ENCODE measurements at regions not wholly inside any gene's neighbourhood (a gene's known extent, or its start where the extent isn't known, plus 50 kb on each side); places are given as distances from the start of the nearest gene placed in this dataset.
"Not testable (repeated sequence)": the region's sequence is repeated elsewhere in the genome, so short reads cannot be mapped to it uniquely, and the experiment has no call there.

DNA sequence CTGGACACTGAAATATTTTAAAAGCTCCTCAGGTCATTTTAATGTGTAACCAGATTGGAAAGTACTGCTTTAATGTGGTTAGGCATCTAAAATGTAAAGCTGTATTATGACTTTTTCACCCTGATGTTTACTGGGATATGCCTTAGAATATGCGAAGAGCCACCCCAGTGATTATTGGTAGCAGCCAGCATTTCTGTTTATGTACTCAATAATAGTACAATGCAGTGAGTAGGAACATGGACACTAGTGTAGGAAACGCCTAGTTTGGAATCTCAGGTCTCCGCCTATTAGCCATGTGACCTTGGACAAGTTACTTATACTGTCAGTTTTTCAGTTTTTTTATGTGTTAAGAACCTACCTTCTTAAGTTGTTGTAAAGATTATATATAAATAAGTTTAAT lies 446.0 kb upstream of the PITX2 start:
- TF ChIP-seq EZH2 (IDR thresholded peaks at IDR 0.05; ENCODE audit: borderline replicate concordance, low read depth, low read length, severe bottlenecking), result no peak
- TF ChIP-seq, protein P1, sequence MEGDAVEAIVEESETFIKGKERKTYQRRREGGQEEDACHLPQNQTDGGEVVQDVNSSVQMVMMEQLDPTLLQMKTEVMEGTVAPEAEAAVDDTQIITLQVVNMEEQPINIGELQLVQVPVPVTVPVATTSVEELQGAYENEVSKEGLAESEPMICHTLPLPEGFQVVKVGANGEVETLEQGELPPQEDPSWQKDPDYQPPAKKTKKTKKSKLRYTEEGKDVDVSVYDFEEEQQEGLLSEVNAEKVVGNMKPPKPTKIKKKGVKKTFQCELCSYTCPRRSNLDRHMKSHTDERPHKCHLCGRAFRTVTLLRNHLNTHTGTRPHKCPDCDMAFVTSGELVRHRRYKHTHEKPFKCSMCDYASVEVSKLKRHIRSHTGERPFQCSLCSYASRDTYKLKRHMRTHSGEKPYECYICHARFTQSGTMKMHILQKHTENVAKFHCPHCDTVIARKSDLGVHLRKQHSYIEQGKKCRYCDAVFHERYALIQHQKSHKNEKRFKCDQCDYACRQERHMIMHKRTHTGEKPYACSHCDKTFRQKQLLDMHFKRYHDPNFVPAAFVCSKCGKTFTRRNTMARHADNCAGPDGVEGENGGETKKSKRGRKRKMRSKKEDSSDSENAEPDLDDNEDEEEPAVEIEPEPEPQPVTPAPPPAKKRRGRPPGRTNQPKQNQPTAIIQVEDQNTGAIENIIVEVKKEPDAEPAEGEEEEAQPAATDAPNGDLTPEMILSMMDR (IDR thresholded peaks at IDR 0.05; ENCODE audit: borderline replicate concordance, extremely low read depth, low read length, poor library complexity, severe bottlenecking), result no peak
- Histone ChIP-seq H2AFZ (ENCODE audit: low read depth, low read length) (no peak overlapping the region), H3K9me3 (ENCODE audit: insufficient read depth, low read length, severe bottlenecking) (no peaks in the 10 kb centered on the region), H3K9ac (ENCODE audit: low read depth, low read length) (no peak overlapping the region), H3K79me2 (ENCODE audit: insufficient read depth, low read length) (no peaks in the 10 kb centered on the region), H3K4me3 (ENCODE audit: low read depth in 1 of 2, low read length in 2 of 2) (no peak overlapping the region), H3K4me2 (ENCODE audit: insufficient read depth, low read length) (no peak overlapping the region), H3K4me1 (ENCODE audit: insufficient read depth, low read length) (no peaks in the 10 kb centered on the region), H3K27ac (ENCODE audit: low read length) (no peak overlapping the region), H4K20me1 (ENCODE audit: insufficient read depth, low read length) (no peaks in the 10 kb centered on the region), H3K36me3 (ENCODE audit: insufficient read depth, low read length) (no peaks in the 10 kb centered on the region), H3K27me3 (ENCODE audit: insufficient read depth, low read length, poor library complexity) (no peaks in the 10 kb centered on the region)
- no peak for DNase-seq
- ATAC-seq (ENCODE audit: insufficient read depth, low read depth), result no peak

GRCh38 chr4:111070390-111070789 lies 447.5 kb upstream of the PITX2 start:
- Histone ChIP-seq H3K9me3 (ENCODE audit: insufficient read depth, low read length, severe bottlenecking) (no peaks in the 10 kb centered on the region), H3K4me1 (ENCODE audit: insufficient read depth, low read length) (no peaks in the 10 kb centered on the region), H3K36me3 (ENCODE audit: insufficient read depth, low read length) (no peaks in the 10 kb centered on the region), H3K9ac (ENCODE audit: low read depth, low read length) (no peak overlapping the region), H3K4me3 (ENCODE audit: low read depth in 1 of 2, low read length in 2 of 2) (no peak overlapping the region), H4K20me1 (ENCODE audit: insufficient read depth, low read length) (no peaks in the 10 kb centered on the region), H3K27ac (ENCODE audit: low read length) (no peak overlapping the region), H2AFZ (ENCODE audit: low read depth, low read length) (no peak overlapping the region), H3K27me3 (ENCODE audit: insufficient read depth, low read length, poor library complexity) (no peaks in the 10 kb centered on the region), H3K79me2 (ENCODE audit: insufficient read depth, low read length) (no peaks in the 10 kb centered on the region), H3K4me2 (ENCODE audit: insufficient read depth, low read length) (no peak overlapping the region)
- TF ChIP-seq, protein P1 (IDR thresholded peaks at IDR 0.05; ENCODE audit: borderline replicate concordance, extremely low read depth, low read length, poor library complexity, severe bottlenecking), result no peak
- no peak for TF ChIP-seq EZH2 (IDR thresholded peaks at IDR 0.05; ENCODE audit: borderline replicate concordance, low read depth, low read length, severe bottlenecking)
- no peak for ATAC-seq (ENCODE audit: insufficient read depth, low read depth)
- DNase-seq, result no peak

- no peak for DNase-seq
- Histone ChIP-seq H3K4me3 (ENCODE audit: low read depth in 1 of 2, low read length in 2 of 2) (no peak overlapping the region), H2AFZ (ENCODE audit: low read depth, low read length) (no peak overlapping the region), H3K79me2 (ENCODE audit: insufficient read depth, low read length) (no peaks in the 10 kb centered on the region), H3K9ac (ENCODE audit: low read depth, low read length) (no peak overlapping the region), H4K20me1 (ENCODE audit: insufficient read depth, low read length) (no peaks in the 10 kb centered on the region), H3K27ac (ENCODE audit: low read length) (no peak overlapping the region), H3K36me3 (ENCODE audit: insufficient read depth, low read length) (no peaks in the 10 kb centered on the region), H3K4me2 (ENCODE audit: insufficient read depth, low read length) (no peak overlapping the region), H3K9me3 (ENCODE audit: insufficient read depth, low read length, severe bottlenecking) (no peaks in the 10 kb centered on the region), H3K4me1 (ENCODE audit: insufficient read depth, low read length) (no peaks in the 10 kb centered on the region), H3K27me3 (ENCODE audit: insufficient read depth, low read length, poor library complexity) (no peaks in the 10 kb centered on the region)
- ATAC-seq (ENCODE audit: insufficient read depth, low read depth), result no peak
- TF ChIP-seq, protein P1 (IDR thresholded peaks at IDR 0.05; ENCODE audit: borderline replicate concordance, extremely low read depth, low read length, poor library complexity, severe bottlenecking), result no peak
- TF ChIP-seq EZH2 (IDR thresholded peaks at IDR 0.05; ENCODE audit: borderline replicate concordance, low read depth, low read length, severe bottlenecking), result no peak
These were observed 451.7 kb upstream of the PITX2 start for GRCh38 chr4:111074523-111075114.

DNA sequence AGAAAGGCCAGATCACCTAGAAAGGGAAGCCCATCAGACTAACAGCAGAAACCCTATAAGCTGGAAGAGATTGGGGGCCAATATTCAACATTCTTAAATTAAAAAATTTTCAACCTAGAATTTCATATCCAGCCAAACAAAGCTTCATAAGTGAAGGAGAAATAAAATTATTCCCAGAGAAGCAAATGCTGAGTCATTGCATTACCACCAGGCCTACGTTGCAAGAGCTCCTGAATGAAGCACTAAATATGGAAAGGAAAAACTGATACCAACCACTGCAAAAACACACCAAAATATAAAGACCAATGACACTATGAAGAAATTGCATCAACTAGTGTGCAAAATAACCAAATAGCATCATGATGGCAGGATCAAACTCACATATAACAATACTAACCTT lies 453.4 kb upstream of the PITX2 start:
- H3K9ac ChIP-seq (ENCODE audit: low read depth, low read length); ATAC-seq (ENCODE audit: insufficient read depth, low read depth); H3K4me1 ChIP-seq (ENCODE audit: insufficient read depth, low read length); DNase-seq; H3K27ac ChIP-seq (ENCODE audit: low read length); H3K9me3 ChIP-seq (ENCODE audit: insufficient read depth, low read length, severe bottlenecking); H4K20me1 ChIP-seq (ENCODE audit: insufficient read depth, low read length); H3K4me2 ChIP-seq (ENCODE audit: insufficient read depth, low read length); H3K27me3 ChIP-seq (ENCODE audit: insufficient read depth, low read length, poor library complexity); H3K79me2 ChIP-seq (ENCODE audit: insufficient read depth, low read length); H3K4me3 ChIP-seq (ENCODE audit: low read depth in 1 of 2, low read length in 2 of 2); H2AFZ ChIP-seq (ENCODE audit: low read depth, low read length); H3K36me3 ChIP-seq (ENCODE audit: insufficient read depth, low read length): not testable (repeated sequence)

Data from DND-41 (cell line).